ENCODE measurements at regions not wholly inside any gene's neighbourhood (a gene's known extent, or its start where the extent isn't known, plus 50 kb on each side); places are given as distances from the start of the nearest gene placed in this dataset.
"Not testable (repeated sequence)": the region's sequence is repeated elsewhere in the genome, so short reads cannot be mapped to it uniquely, and the experiment has no call there.

- no peak for DNase-seq
Observed at GRCh38 chr11:44388828-44389657, 79.1 kb upstream of the ALX4 start.

DNA sequence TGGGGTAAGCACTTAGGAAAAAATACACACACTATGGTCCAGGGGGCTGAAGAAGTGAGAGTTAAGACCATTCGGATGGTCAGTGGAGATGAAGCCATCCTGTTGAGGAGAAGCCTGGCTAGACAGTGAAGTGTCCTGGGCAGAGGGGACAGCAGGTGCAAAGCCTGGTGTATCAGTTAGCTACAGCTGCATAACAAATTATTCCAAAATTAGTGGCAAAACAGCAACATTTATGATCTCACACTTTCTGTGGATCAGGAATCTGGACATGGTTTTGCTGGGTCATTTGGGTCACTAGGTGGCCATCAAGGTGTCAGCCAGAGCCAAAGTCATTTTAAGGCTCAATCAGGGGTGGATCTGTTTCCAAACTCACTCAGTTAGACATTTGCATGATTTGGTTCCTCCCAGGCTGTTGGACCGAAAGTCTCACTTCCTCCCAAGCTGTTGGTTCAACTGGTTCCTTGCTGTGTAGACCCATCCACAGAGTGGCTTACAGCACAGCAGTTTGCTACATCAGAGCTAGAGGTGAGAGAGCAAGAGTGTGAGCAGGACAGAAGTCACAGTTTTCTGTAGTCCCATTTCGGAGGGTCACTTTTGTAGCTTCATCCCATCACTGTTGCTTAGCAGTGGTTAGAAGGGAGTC lies 80.1 kb upstream of the ALX4 start:
- no peak for DNase-seq

GRCh38 chr11:44391004-44391403 lies 81.1 kb upstream of the ALX4 start:
- not testable (repeated sequence) for DNase-seq

- DNase-seq, result not testable (repeated sequence)
Observed at GRCh38 chr11:44396746-44397145, 86.8 kb upstream of the ALX4 start.

DNA sequence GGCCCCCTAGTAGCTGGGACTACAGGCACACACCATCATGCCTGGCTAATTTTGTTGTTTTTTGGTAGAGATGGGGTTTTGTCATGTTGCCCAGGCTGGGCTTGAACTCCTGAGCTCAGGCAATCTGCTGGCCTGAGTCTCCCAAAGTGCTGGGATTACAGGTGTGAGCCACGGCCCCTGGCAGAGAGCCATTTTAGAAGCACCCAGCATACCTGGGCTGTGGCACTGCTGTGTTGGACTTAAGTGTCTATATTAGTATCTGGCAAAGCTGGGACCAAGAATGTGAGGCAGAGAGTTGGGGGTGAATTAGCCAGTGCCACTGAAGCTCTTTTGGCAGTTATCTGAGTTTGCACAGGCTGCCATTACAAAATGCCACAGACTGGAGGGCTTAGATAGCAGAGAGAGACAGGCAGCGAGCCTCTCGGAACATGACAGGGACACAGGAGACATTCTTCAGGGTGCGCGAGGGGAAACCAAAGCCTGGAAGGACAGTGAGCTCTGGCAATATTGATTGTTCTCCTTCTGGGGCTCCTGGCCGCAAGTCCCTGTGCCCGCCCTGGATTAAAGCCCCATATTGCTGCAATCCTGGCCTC lies 87.7 kb upstream of the ALX4 start:
- DNase-seq, result no peak

DNA sequence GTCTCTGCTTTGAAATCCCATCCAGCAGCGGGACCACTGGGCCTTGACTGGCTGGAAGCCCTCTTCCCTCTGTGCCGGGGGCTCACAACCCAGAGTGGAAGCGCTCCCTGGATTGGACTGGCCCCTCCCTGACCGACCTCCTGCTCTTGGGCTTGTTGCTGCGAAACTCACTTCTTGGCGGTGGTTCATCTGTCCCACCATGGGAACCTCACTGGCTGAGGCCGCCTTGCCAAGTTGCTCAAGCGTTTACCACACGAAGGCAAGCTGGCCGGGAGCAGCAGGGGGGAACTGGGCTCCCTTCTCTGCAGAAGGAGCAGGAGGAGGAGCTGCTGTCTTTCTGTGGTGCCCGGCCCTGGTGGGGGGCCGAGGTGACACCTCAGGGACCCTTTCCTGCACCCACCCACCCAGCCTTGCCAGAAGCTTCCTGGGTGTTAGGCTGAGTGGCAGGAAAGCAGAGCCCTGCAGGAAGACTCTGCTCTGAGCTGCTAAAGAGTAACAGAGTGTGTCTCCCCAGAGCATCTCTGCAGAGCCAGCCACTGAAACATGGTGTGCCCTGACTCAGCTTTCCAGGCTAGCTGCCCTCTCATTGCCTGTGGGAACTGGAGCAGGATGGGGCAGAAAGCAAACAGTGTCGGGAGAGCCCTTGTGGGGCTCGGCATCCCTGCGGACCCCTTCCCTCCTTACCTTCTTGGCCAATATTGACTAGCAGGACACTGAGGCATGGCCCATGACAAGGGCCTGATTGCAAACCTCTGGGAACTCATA lies 88.5 kb upstream of the ALX4 start:
- no peak for DNase-seq

- no peak for DNase-seq
Observed at GRCh38 chr11:44399968-44400367, 90.0 kb upstream of the ALX4 start.

DNA sequence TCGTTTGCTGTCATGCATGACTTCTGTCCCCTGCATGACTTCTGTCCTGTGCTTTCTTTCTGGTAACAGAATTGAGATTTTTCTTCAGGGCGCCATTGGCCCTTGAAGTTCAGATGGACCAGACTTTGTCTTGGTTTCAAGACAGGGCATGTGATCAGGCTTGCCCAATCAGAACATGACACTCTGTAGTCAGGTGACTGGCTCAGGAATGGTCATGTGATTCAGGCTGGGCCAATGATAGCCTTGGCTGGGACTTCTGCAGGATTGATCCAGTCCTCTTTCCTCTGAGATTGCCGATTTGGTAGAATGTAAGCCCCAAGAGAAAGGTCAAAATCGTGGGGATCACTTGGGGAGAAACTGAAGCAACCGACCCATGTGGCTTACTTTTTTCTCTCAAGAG lies 90.5 kb upstream of the ALX4 start:
- DNase-seq, result no peak

DNA sequence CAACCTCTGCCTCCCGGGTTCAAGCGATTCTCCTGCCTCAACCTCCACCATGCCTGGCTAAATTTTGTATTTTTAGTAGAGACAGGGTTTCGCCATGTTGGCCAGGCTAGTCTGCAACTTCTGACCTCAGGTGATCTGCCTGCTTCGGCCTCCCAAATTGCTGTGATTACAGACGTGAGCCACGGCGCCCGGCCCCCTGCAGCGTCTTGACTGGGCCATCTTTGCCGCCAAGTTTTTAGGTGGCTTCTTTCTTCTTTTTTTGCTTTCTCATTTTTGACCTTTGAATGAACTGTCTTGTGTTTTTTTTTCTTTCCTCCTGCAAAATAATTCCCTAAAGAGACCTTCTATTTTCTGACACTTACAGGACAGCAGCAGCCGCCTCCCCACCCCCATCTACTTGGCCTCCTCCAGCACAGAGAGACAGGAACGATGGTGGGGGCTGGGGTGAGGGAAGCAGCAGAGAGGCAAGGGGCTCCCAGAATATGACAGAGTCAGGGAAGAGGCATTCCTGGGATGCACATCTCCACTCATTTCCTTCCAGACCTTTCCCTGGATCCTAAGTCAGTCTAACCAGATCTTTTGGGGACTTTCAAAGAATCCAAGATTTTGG lies 92.6 kb upstream of the ALX4 start:
- DNase-seq, result no peak

GRCh38 chr11:44403176-44403575 lies 93.2 kb upstream of the ALX4 start:
- no peak for DNase-seq

DNA sequence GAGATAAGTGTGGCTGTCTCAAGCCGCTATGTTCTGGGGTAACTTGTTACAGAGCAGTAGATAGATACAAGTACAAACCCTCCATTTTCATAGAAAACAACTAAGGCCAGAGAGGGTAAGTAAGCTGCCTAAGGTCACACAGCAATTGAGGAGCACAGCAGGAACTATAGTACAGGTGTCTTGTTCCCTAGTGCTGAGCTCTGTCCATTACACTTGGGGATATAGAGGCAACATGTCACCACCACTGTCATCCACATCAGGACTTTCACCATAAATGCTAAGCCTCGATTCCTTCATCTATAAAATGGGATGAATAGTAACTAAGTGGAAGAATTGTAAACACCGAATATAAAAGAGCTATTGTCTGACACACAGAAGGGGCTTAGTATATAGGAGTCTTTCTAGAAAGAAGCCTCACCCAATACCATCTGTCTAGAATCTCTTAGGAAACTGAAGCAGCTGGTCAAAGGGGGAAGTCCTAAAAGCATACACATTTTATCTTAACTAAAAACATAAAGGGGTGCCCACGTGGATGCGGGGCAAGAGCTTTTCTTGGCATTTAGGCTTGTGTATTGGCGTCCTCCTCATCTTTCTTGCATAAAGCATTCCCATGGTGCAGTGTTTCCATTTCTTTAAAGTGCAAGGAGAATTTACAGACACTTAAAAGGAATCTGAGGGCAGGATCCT lies 93.8 kb upstream of the ALX4 start:
- DNase-seq, result no peak

GRCh38 chr11:44404301-44404700 lies 94.4 kb upstream of the ALX4 start:
- no peak for DNase-seq

DNA sequence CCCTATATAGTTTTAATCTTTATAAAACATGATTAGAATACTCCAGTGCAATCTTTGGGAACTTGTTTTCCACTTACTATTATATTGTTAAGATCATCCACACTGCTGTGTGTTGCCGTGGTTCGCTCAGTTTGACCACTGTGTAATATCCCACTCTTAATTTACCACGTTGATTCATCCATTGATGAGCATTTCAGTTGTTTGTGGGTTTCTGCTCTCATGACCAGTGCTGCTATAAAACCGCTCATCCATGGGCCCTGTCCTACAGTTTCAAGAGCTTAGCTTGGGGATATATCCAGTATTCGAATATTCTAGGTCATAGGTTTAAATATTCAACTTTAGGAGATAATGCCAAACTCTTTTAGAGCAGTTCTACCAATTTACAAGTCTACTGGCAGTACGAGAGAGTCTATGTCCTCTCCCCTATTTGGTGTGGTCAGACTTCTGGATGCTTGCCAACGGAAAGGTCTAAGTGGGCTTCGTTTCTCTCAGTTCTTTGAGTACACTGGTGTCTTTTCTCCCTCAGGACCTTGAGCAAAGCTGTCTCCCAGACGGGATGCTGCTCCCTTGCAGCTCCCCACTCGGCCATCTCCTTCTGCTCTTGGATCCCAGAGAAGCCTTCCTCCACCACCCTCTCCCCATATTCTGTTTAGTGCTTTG lies 94.9 kb upstream of the ALX4 start:
- no peak for DNase-seq

DNA sequence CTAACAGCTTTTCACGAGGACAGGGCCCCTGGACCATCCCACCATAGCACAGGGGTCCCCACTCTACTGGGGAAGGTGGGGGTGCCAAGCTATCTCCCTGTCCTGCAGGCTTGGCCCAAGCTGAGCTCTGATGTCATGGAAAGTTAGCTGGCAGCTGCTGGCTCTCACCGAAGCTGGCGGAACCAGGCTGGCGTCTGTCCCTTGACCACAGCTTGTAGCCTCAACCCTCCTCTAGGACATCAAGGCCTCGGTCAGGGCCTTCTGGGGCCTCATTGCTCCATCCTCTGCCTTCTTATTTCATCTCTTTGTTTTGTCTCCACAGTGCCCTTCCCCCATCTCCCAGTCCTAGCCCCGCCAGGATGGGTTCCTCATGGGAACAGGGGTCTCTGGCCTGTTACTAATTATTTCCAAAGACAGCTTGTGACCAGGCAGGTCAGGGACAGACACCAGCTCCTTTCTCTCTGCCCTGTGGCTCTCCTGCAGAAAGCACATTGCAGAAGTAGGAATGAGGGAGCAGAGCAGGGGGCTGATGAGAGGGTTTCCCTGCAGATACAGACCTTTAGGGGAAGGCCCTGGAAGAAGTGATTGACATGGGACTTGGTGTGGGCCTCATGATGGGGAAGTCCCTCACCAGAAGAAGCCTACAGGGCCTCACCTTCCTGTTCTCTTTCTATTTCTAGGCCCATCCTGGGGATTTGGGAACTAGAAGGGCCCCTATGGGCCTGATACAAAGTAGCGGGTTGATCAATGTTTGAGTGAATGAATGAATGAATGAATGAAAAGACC lies 97.5 kb upstream of the ALX4 start:
- DNase-seq, result no peak

- no peak for DNase-seq
Observed at GRCh38 chr11:44408141-44408540, 98.2 kb upstream of the ALX4 start.

- no peak for DNase-seq
Observed at GRCh38 chr11:44408711-44409470, 99.0 kb upstream of the ALX4 start.

- DNase-seq, result no peak
Observed at GRCh38 chr11:44409558-44410236, 99.8 kb upstream of the ALX4 start.

DNA sequence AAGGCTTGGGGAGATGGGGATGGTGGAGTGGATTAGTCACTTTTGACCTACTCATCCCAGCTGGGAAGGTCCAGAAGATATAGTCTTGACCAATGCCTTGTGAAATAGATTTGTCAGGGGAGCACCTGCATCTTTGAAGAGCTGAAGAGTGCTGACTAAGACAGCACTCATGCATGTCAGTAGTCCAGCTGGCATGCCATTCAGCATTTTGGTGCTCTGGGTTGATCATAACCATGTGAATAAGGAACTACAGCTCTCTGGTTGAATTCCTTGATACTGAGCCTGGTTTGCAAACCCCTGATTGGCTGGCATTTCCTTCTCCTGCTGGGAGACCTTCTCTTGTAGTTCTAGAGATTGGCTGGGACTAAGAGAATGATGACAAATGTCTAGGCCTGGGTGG lies 106.8 kb upstream of the ALX4 start:
- DNase-seq, result no peak

DNA sequence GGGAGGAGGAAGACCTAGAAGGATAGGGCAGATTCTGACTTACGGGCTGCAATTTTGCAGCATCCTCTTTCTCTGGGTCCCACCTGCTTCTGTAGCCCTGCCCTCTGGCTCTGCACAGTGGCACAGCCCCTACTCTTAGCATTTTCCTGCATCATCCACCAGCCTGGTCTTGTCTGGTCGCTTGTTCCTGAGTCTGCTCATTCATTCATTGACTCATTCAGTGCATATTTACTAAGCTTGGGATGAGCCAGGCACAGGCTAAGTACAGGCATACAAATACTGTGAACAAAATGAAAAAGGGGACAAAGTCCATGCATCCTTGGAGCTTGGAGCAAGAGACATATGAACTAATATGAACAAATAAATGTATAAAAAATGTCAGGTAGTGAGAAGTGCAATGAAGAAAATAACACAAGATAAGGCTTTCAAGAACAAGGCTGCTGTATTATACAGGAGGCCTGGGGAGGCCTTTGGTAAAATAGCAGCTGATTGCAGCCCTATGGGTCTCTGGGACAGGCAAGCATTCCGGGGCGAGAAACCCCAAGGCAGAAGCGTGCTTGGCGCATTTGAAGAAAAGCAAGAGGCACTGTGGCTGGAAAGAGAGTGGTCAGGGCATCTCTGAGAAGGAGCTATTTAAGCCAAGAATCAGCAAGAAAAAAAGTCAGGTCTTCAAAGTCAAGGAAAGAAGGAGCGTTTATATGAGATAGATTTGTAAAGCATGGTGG lies 108.0 kb upstream of the ALX4 start:
- no peak for DNase-seq
